ENCODE measurements at regions not wholly inside any gene's neighbourhood (a gene's known extent, or its start where the extent isn't known, plus 50 kb on each side); places are given as distances from the start of the nearest gene placed in this dataset.

GRCh38 chr2:59077981-59078531, 836.9 kb upstream of the FANCL start:
- TF ChIP-seq POLR2AphosphoS5 (IDR thresholded peaks at IDR 0.05) (no peak), EP300 (IDR thresholded peaks at IDR 0.05) (no peak), CTCF (IDR thresholded peaks at IDR 0.05) (no peak)
